ENCODE measurements at regions not wholly inside any gene's neighbourhood (a gene's known extent, or its start where the extent isn't known, plus 50 kb on each side); places are given as distances from the start of the nearest gene placed in this dataset.

DNA sequence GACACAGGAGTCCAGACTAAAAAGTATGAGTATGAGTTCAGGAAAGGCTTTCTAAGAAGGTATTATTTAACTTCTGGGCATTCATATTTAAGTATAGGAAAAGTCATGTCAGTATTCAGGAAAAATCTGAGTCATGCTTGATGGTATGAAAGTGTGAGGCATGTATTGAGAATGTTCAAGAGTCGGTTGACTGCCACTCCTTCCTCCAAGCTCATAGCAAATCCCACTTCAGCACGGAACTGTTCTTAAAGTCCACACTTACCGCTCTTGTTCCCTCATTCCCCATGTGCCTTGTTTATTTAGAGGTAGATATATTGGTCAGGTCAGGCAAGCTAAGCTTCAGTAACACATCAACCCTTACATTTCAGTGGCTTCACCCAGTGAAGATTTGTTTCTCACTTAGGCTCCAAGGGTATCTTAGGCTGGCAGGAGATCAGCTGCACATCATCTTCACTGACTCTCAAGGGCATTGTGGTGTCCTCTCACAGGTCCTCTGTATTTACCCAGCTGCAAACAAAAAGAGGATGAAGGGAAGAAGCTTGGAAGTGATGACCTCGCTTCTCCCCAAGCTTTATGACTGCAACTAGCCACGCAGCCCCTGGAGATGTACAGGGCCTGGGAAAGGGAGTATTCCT lies 1189.2 kb downstream of the EFNB2 start:
- no peaks in the 10 kb centered on the region for H3K9me3 ChIP-seq
- DNase-seq (ENCODE audit: extremely low spot score in 2 of 2) = no peak
- TF ChIP-seq POLR2A (IDR thresholded peaks at IDR 0.05) (no peak), POLR2AphosphoS5 (IDR thresholded peaks at IDR 0.05; ENCODE audit: insufficient read depth in 1 of 2, low read depth in 1 of 2) (no peak)
- TF ChIP-seq, protein P1, sequence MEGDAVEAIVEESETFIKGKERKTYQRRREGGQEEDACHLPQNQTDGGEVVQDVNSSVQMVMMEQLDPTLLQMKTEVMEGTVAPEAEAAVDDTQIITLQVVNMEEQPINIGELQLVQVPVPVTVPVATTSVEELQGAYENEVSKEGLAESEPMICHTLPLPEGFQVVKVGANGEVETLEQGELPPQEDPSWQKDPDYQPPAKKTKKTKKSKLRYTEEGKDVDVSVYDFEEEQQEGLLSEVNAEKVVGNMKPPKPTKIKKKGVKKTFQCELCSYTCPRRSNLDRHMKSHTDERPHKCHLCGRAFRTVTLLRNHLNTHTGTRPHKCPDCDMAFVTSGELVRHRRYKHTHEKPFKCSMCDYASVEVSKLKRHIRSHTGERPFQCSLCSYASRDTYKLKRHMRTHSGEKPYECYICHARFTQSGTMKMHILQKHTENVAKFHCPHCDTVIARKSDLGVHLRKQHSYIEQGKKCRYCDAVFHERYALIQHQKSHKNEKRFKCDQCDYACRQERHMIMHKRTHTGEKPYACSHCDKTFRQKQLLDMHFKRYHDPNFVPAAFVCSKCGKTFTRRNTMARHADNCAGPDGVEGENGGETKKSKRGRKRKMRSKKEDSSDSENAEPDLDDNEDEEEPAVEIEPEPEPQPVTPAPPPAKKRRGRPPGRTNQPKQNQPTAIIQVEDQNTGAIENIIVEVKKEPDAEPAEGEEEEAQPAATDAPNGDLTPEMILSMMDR (IDR thresholded peaks at IDR 0.05) = no peak
- H3K27ac ChIP-seq = no peak overlapping the region
- intact Hi-C loops (cut with DNase I) = no loop called here
- no peak overlapping the region for H3K4me3 ChIP-seq
- no peaks in the 10 kb centered on the region for H3K4me1 ChIP-seq
- no peaks in the 10 kb centered on the region for H3K27me3 ChIP-seq
- no peaks in the 10 kb centered on the region for H3K36me3 ChIP-seq

DNA sequence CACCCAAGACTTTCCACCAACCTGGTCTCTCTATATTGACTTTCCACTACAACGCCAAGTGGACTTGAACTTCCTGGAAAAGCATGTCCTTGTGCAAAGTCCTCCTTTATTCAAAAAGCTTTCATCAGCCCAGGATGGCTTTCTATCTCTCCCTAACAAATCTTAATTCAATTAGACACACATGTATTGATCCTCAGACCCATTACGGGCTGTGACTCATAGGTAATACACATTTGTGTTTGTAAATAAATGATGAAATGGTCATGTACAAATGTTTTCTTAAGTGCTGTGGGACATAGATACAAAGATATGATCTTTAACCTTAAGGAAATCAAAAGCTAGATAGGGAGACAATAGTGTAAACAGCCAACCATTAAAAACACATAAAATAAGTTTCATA lies 1189.7 kb downstream of the EFNB2 start:
- no peak for DNase-seq (ENCODE audit: extremely low spot score in 2 of 2)
- TF ChIP-seq POLR2A (IDR thresholded peaks at IDR 0.05) = no peak
- no peak for TF ChIP-seq POLR2AphosphoS5 (IDR thresholded peaks at IDR 0.05; ENCODE audit: insufficient read depth in 1 of 2, low read depth in 1 of 2)
- TF ChIP-seq, protein P1 (IDR thresholded peaks at IDR 0.05) = no peak
- intact Hi-C loops (cut with DNase I) = no loop called here

DNA sequence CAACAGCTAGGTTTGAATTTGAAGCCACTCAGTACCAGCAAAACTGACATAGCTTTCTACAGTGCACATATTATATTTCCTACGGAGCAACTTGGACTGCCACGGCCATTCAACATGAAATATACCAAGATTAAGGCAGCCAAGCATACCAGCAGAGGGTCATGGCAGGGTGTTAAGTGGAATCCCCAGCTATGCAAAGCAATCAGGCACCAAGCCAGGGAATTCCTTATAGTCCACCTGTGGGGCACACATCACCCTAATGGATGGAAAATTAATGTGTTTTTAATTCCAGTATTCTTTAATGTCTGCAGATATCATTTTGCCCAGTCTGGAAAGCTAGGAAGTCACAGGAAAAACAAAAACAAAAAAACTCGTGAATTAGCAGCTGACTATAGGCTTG lies 1190.3 kb downstream of the EFNB2 start:
- Histone ChIP-seq H3K4me3 (no peak overlapping the region), H3K27ac (no peak overlapping the region), H3K9me3 (no peaks in the 10 kb centered on the region), H3K36me3 (no peaks in the 10 kb centered on the region), H3K27me3 (no peaks in the 10 kb centered on the region), H3K4me1 (no peaks in the 10 kb centered on the region)
- TF ChIP-seq POLR2A (IDR thresholded peaks at IDR 0.05) (no peak), POLR2AphosphoS5 (IDR thresholded peaks at IDR 0.05; ENCODE audit: insufficient read depth in 1 of 2, low read depth in 1 of 2) (no peak)
- TF ChIP-seq, protein P1 (IDR thresholded peaks at IDR 0.05) = no peak
- intact Hi-C loops (cut with DNase I) = no loop called here
- no peak for DNase-seq (ENCODE audit: extremely low spot score in 2 of 2)

More for the DNA sequence above, 1189.7 kb downstream of the EFNB2 start:
- Histone ChIP-seq H3K36me3 (no peaks in the 10 kb centered on the region), H3K27me3 (no peaks in the 10 kb centered on the region), H3K4me1 (no peaks in the 10 kb centered on the region), H3K27ac (no peak overlapping the region), H3K9me3 (no peaks in the 10 kb centered on the region), H3K4me3 (no peak overlapping the region)

DNA sequence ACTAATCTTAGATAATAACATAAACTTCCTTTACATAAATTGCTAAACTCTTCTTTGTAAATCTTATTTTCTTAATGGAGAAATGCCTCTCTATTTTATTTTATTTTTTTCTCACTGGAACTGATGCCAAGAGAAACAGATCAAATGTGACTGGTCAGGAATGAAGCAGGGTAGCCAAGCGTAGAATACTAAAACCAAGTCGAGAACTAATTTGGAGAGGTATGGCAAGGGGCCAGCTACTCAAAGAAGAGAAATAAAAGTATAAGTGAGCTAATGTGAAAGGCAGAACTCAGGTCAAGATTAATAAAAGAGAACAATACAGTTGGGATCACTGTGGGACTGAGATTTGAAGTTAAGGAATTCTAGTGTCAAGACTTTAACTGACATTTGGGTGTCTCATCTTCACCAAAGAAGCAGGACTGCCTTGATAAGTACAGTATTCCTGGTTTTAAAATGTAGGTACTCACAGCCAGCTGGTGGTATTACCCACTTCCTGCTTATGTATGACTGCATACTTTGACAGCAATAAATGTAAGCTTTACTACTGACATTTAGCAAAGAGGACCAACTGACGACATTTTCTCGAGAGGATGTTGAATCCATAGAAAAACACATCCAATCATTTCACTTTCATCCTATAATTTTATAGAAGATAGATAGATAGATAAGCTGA lies 1192.2 kb downstream of the EFNB2 start:
- TF ChIP-seq POLR2AphosphoS5 (IDR thresholded peaks at IDR 0.05; ENCODE audit: insufficient read depth in 1 of 2, low read depth in 1 of 2) = no peak
- TF ChIP-seq, protein P1 (IDR thresholded peaks at IDR 0.05) = no peak
- no peak for TF ChIP-seq POLR2A (IDR thresholded peaks at IDR 0.05)
- no peaks in the 10 kb centered on the region for H3K9me3 ChIP-seq
- no peaks in the 10 kb centered on the region for H3K27me3 ChIP-seq
- intact Hi-C loops (cut with DNase I) = no loop called here
- H3K36me3 ChIP-seq = no peaks in the 10 kb centered on the region
- no peak overlapping the region for H3K4me3 ChIP-seq
- no peak for DNase-seq (ENCODE audit: extremely low spot score in 2 of 2)
- H3K4me1 ChIP-seq = no peaks in the 10 kb centered on the region
- H3K27ac ChIP-seq = no peak overlapping the region

DNA sequence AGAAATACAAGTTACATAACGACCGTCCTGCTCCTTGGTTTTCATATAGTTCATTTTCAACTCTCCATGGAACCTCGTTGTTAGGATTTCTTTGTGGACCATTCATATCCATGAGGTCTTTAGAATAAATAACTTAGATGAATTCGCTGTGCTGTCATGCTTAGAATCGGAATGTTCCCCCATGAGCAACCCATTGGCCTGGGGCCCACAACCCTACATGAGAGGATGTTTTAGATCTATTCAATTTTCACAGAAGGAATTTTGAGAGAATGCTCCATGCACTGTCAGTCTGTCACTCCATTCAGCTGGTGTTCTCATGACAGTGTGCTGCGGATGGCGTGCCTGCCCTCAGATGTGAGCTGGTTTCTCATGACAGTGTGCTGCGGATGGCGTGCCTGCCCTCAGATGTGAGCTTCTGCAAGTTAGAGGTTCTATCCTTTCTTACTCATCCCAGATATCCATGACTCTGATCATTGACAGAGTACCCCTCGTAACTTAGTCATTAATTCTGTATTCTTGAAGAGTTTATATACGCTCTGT lies 1193.1 kb downstream of the EFNB2 start:
- TF ChIP-seq POLR2AphosphoS5 (IDR thresholded peaks at IDR 0.05; ENCODE audit: insufficient read depth in 1 of 2, low read depth in 1 of 2) = no peak
- TF ChIP-seq, protein P1 (IDR thresholded peaks at IDR 0.05) = no peak
- TF ChIP-seq POLR2A (IDR thresholded peaks at IDR 0.05) = no peak
- intact Hi-C loops (cut with DNase I) = no loop called here
- no peaks in the 10 kb centered on the region for H3K27me3 ChIP-seq
- H3K4me3 ChIP-seq = no peak overlapping the region
- no peak overlapping the region for H3K27ac ChIP-seq
- H3K4me1 ChIP-seq = no peaks in the 10 kb centered on the region
- H3K36me3 ChIP-seq = no peaks in the 10 kb centered on the region
- DNase-seq (ENCODE audit: extremely low spot score in 2 of 2) = no peak
- no peaks in the 10 kb centered on the region for H3K9me3 ChIP-seq

Measured in vagina (tissue), 2 donors.